ENCODE measurements at regions not wholly inside any gene's neighbourhood (a gene's known extent, or its start where the extent isn't known, plus 50 kb on each side); places are given as distances from the start of the nearest gene placed in this dataset.

GRCh38 chr3:150300852-150301517 lies 107.1 kb upstream of the TSC22D2 start:
- TF ChIP-seq FOXP2 (optimal IDR thresholded peaks at IDR 0.05; ENCODE audit: borderline replicate concordance, extremely low read depth, extremely low read length, insufficient read depth) (no peak), TAF1 (IDR thresholded peaks at IDR 0.05; ENCODE audit: borderline replicate concordance, insufficient read depth, low read length) (no peak), REST (IDR thresholded peaks at IDR 0.05; ENCODE audit: insufficient read depth in 1 of 2, low read depth in 2 of 2, low read length in 2 of 2) (no peak), POLR2AphosphoS5 (IDR thresholded peaks at IDR 0.05; ENCODE audit: low read depth, low read length) (no peak), SIN3A (IDR thresholded peaks at IDR 0.05; ENCODE audit: borderline replicate concordance, insufficient read depth, low read length) (no peak)

- TF ChIP-seq TAF1 (IDR thresholded peaks at IDR 0.05; ENCODE audit: borderline replicate concordance, insufficient read depth, low read length) (no peak), SIN3A (IDR thresholded peaks at IDR 0.05; ENCODE audit: borderline replicate concordance, insufficient read depth, low read length) (no peak), POLR2AphosphoS5 (IDR thresholded peaks at IDR 0.05; ENCODE audit: low read depth, low read length) (no peak), FOXP2 (optimal IDR thresholded peaks at IDR 0.05; ENCODE audit: borderline replicate concordance, extremely low read depth, extremely low read length, insufficient read depth) (no peak), REST (IDR thresholded peaks at IDR 0.05; ENCODE audit: insufficient read depth in 1 of 2, low read depth in 2 of 2, low read length in 2 of 2) (no peak)
Observed at GRCh38 chr3:150300388-150300787, 107.7 kb upstream of the TSC22D2 start.

- TF ChIP-seq FOXP2 (optimal IDR thresholded peaks at IDR 0.05; ENCODE audit: borderline replicate concordance, extremely low read depth, extremely low read length, insufficient read depth): no peak
- TF ChIP-seq SIN3A (IDR thresholded peaks at IDR 0.05; ENCODE audit: borderline replicate concordance, insufficient read depth, low read length): no peak
- no peak for TF ChIP-seq TAF1 (IDR thresholded peaks at IDR 0.05; ENCODE audit: borderline replicate concordance, insufficient read depth, low read length)
- no peak for TF ChIP-seq POLR2AphosphoS5 (IDR thresholded peaks at IDR 0.05; ENCODE audit: low read depth, low read length)
- no peak for TF ChIP-seq REST (IDR thresholded peaks at IDR 0.05; ENCODE audit: insufficient read depth in 1 of 2, low read depth in 2 of 2, low read length in 2 of 2)
Observed at GRCh38 chr3:150299201-150299600, 108.9 kb upstream of the TSC22D2 start.

- TF ChIP-seq TAF1 (IDR thresholded peaks at IDR 0.05; ENCODE audit: borderline replicate concordance, insufficient read depth, low read length): no peak
- TF ChIP-seq REST (IDR thresholded peaks at IDR 0.05; ENCODE audit: insufficient read depth in 1 of 2, low read depth in 2 of 2, low read length in 2 of 2): no peak
Observed at GRCh38 chr3:150296966-150297365, 111.1 kb upstream of the TSC22D2 start.

Measured in PFSK-1 (cell line).